Activated T-cell treated with anti-CD3 and anti-CD28 coated beads, Interleukin-2, amount 50 U/mL, for 24 hours (primary cell): ENCODE measurements at regions not wholly inside any gene's neighbourhood (a gene's known extent, or its start where the extent isn't known, plus 50 kb on each side); places are given as distances from the start of the nearest gene placed in this dataset.

Source experiments
- DNase-seq: peaks from one replicate; pipeline ENCODE4 v3.0.0-alpha.2; 2020
- H3K27ac Mint-ChIP-seq: 2 replicates; pipeline ENCODE4 v1.8.0; 2020; ENCODE audit warnings: mild to moderate bottlenecking, mixed read lengths
- H3K27me3 Mint-ChIP-seq: 2 replicates; pipeline ENCODE4 v1.8.0; 2020; ENCODE audit warnings: mixed read lengths
- H3K36me3 Mint-ChIP-seq: 2 replicates; pipeline ENCODE4 v1.8.0; 2020; ENCODE audit warnings: low read depth, mixed read lengths
- H3K4me1 Mint-ChIP-seq: 2 replicates; pipeline ENCODE4 v1.8.0; 2020; ENCODE audit warnings: low read depth, mixed read lengths
- H3K4me3 Mint-ChIP-seq: 2 replicates; pipeline ENCODE4 v1.8.0; 2020; ENCODE audit warnings: mild to moderate bottlenecking, moderate library complexity, mixed read lengths
- H3K9me3 Mint-ChIP-seq: 2 replicates; pipeline ENCODE4 v1.8.0; 2020; ENCODE audit warnings: mixed read lengths

DNA sequence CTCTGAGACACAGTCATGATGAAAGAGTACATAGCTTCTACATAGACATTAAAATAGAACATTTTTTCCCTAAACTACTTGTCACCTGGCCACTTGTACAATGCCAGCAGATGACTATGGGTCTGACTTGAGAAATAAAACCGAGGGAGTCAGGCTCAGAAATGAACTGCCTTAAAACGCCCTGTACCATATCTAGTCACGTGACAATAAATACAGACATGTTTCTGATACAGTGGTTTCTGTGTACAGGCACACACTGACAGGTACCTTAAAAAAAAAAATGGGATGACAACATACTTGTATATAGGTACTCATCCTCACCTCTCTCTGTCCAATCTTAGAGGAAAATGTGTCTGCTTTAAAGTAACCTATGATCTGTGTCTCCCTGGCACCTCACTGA, 144.1 kb downstream of the SH3BGRL2 start:
- Mint-ChIP-seq H3K36me3 (no peaks in the 10 kb centered on the region), H3K4me3 (no peak overlapping the region), H3K9me3 (no peaks in the 10 kb centered on the region), H3K27ac (no peak overlapping the region), H3K27me3 (no peaks in the 10 kb centered on the region), H3K4me1 (peaks cover 11% of the 10 kb centered on the region)
- no peak for DNase-seq

DNA sequence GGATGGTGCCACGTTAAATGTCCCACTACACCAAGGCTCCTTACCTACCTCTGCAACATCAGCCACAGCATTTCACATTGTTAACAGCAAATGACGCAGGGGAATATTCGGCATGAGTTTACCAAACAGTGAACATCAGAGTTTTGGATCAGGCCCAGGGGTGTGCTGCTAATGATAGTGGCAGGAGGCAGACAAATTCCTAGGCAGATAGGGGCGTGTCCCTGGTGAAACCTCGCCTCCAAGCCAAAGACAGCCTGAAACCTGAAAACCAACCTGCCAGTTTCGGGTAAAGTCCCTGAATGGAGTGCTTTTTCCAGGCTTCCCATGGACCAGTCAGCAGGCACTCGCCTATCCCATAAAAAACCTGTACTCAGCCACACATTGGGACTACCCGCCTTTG, 133.6 kb downstream of the SH3BGRL2 start:
- Mint-ChIP-seq H3K36me3 (no peaks in the 10 kb centered on the region), H3K9me3 (peaks cover 5% of the 10 kb centered on the region), H3K27me3 (peaks cover 10% of the 10 kb centered on the region), H3K4me1 (no peaks in the 10 kb centered on the region), H3K4me3 (no peak overlapping the region), H3K27ac (no peak overlapping the region)
- DNase-seq: no peak

GRCh38 chr6:79763301-79763700, 132.2 kb downstream of the SH3BGRL2 start:
- H3K9me3 Mint-ChIP-seq: no peaks in the 10 kb centered on the region

GRCh38 chr6:79762370-79762769, 131.2 kb downstream of the SH3BGRL2 start:
- Mint-ChIP-seq H3K27me3 (peaks cover 24% of the 10 kb centered on the region), H3K4me1 (no peaks in the 10 kb centered on the region), H3K9me3 (no peaks in the 10 kb centered on the region), H3K36me3 (no peaks in the 10 kb centered on the region), H3K4me3 (no peak overlapping the region), H3K27ac (no peak overlapping the region)
- no peak for DNase-seq

More at GRCh38 chr6:79763301-79763700, 132.2 kb downstream of the SH3BGRL2 start:
- H3K27me3 Mint-ChIP-seq: peaks cover 19% of the 10 kb centered on the region
- H3K27ac Mint-ChIP-seq: no peak overlapping the region
- no peak for DNase-seq
- no peaks in the 10 kb centered on the region for H3K4me1 Mint-ChIP-seq
- no peak overlapping the region for H3K4me3 Mint-ChIP-seq
- H3K36me3 Mint-ChIP-seq: no peaks in the 10 kb centered on the region

- Mint-ChIP-seq H3K27me3 (peaks cover 51% of the 10 kb centered on the region), H3K36me3 (no peaks in the 10 kb centered on the region)
- DNase-seq: no peak
Measured at GRCh38 chr6:79756496-79756895, 125.4 kb downstream of the SH3BGRL2 start.

GRCh38 chr6:79755967-79756366, 124.8 kb downstream of the SH3BGRL2 start:
- Mint-ChIP-seq H3K4me3 (no peak overlapping the region), H3K36me3 (no peaks in the 10 kb centered on the region), H3K27ac (no peak overlapping the region), H3K9me3 (no peaks in the 10 kb centered on the region), H3K4me1 (no peaks in the 10 kb centered on the region), H3K27me3 (peaks cover 53% of the 10 kb centered on the region)
- DNase-seq: no peak

More at GRCh38 chr6:79756496-79756895, 125.4 kb downstream of the SH3BGRL2 start:
- H3K9me3 Mint-ChIP-seq: no peaks in the 10 kb centered on the region
- H3K27ac Mint-ChIP-seq: no peak overlapping the region
- no peaks in the 10 kb centered on the region for H3K4me1 Mint-ChIP-seq
- no peak overlapping the region for H3K4me3 Mint-ChIP-seq
